ENCODE measurements at regions not wholly inside any gene's neighbourhood (a gene's known extent, or its start where the extent isn't known, plus 50 kb on each side); places are given as distances from the start of the nearest gene placed in this dataset.

DNA sequence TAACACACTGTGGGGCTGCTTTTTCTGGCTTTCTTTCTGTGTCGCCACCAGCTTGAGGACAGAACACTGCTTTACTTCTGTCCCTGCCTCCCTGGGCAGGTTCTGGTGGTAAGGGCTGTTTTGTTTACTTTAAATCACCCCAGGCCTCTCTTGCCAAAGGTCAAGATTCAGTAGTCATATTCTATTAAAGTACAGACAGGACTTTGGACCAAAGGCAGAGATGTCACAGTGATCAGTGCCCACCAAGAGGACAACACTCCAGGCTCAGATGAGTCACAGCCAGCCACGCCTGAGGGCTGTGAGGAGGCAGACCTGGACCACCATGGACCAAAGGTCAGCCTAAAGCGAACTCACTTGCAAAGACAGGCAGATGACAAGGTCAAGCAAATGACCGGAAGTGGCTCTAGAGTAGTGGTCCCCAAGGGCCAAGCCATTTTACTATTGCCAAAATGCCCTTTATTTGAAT, 200.0 kb downstream of the RHOU start:
- peaks cover 0 to 3% (median 0%) of the 10 kb centered on the region in 11 donors for H3K9me3 Mint-ChIP-seq
- Histone ChIP-seq H3K4me1 (ENCODE audit: control insufficient read depth in 2 of 2, insufficient read depth in 2 of 2, low read length in 2 of 2) (peaks cover 3 to 26% of the 10 kb centered on the region in 2 donors), H3K27ac (ENCODE audit: low read depth, low read length) (no peak overlapping the region), H3K9me3 (ENCODE audit: control insufficient read depth in 2 of 3, low read length in 3 of 3) (no peaks in the 10 kb centered on the region), H3K27me3 (ENCODE audit: control insufficient read depth in 2 of 2, insufficient read depth in 2 of 2, low read length in 2 of 2) (no peaks in the 10 kb centered on the region), H3K36me3 (ENCODE audit: control insufficient read depth in 2 of 3, insufficient read depth in 3 of 3, low read length in 3 of 3) (no peaks in the 10 kb centered on the region), H3K4me3 (ENCODE audit: low read length) (no peak overlapping the region)
- H3K36me3 Mint-ChIP-seq, result no peaks in the 10 kb centered on the region
- peaks cover 14 to 46% (median 43%) of the 10 kb centered on the region in 7 donors for H3K4me1 Mint-ChIP-seq
- intact Hi-C loops (cut with micrococcal nuclease), result no loop called here
- ChIA-PET POLR2A (no interaction called here), CTCF (no interaction called here)
- ATAC-seq, result no peak
- DNase-seq, result no peak
- peaks cover 0 to 30% (median 0%) of the 10 kb centered on the region in 5 donors for H3K27me3 Mint-ChIP-seq
- H3K27ac Mint-ChIP-seq, result no peak overlapping the region
- H3K4me3 Mint-ChIP-seq, result no peak overlapping the region

GRCh38 chr1:228935855-228936727, 200.8 kb downstream of the RHOU start:
- intact Hi-C loops (cut with micrococcal nuclease), result no loop called here
- Histone ChIP-seq H3K27ac (ENCODE audit: low read depth, low read length) (no peak overlapping the region), H3K36me3 (ENCODE audit: control insufficient read depth in 2 of 3, insufficient read depth in 3 of 3, low read length in 3 of 3) (no peaks in the 10 kb centered on the region), H3K27me3 (ENCODE audit: control insufficient read depth in 2 of 2, insufficient read depth in 2 of 2, low read length in 2 of 2) (no peaks in the 10 kb centered on the region), H3K9me3 (ENCODE audit: control insufficient read depth in 2 of 3, low read length in 3 of 3) (no peaks in the 10 kb centered on the region), H3K4me1 (ENCODE audit: control insufficient read depth in 2 of 2, insufficient read depth in 2 of 2, low read length in 2 of 2) (peaks cover 3 to 26% of the 10 kb centered on the region in 2 donors), H3K4me3 (ENCODE audit: low read length) (no peak overlapping the region)
- H3K4me3 Mint-ChIP-seq, result peak overlapping the region in 8 of 10 donors; percentile 21 to 71 (median 49)
- POLR2A ChIA-PET, result interaction anchor here (0.7 kb wide), 1 partner anchor 1398 kb away, joined by 5 read pairs; no protein-coding TSS in a partner anchor
- peaks cover 14 to 46% (median 43%) of the 10 kb centered on the region in 7 donors for H3K4me1 Mint-ChIP-seq
- H3K36me3 Mint-ChIP-seq, result no peaks in the 10 kb centered on the region
- no peak for ATAC-seq
- peaks cover 0 to 23% (median 0%) of the 10 kb centered on the region in 5 donors for H3K27me3 Mint-ChIP-seq
- peaks cover 0 to 3% (median 0%) of the 10 kb centered on the region in 11 donors for H3K9me3 Mint-ChIP-seq
- peak overlapping the region in 3 of 9 donors; percentile 7 to 79 (median 66) for H3K27ac Mint-ChIP-seq
- peak in 4 of 9 donors; percentile 9 to 20 (median 16) for DNase-seq
- CTCF ChIA-PET, result no interaction called here

- Histone ChIP-seq H3K27ac (ENCODE audit: low read depth, low read length) (no peak overlapping the region), H3K4me3 (ENCODE audit: low read length) (no peak overlapping the region), H3K9me3 (ENCODE audit: control insufficient read depth in 2 of 3, low read length in 3 of 3) (no peaks in the 10 kb centered on the region), H3K4me1 (ENCODE audit: control insufficient read depth in 2 of 2, insufficient read depth in 2 of 2, low read length in 2 of 2) (peaks cover 3 to 26% of the 10 kb centered on the region in 2 donors), H3K27me3 (ENCODE audit: control insufficient read depth in 2 of 2, insufficient read depth in 2 of 2, low read length in 2 of 2) (no peaks in the 10 kb centered on the region), H3K36me3 (ENCODE audit: control insufficient read depth in 2 of 3, insufficient read depth in 3 of 3, low read length in 3 of 3) (no peaks in the 10 kb centered on the region)
- no peak for DNase-seq
- ChIA-PET CTCF (no interaction called here), POLR2A (interaction anchor here (0.7 kb wide), 1 partner anchor 1397 kb away, joined by 5 read pairs; no protein-coding TSS in a partner anchor)
- no peaks in the 10 kb centered on the region for H3K36me3 Mint-ChIP-seq
- ATAC-seq, result no peak
- H3K4me1 Mint-ChIP-seq, result peaks cover 14 to 46% (median 43%) of the 10 kb centered on the region in 7 donors
- H3K27ac Mint-ChIP-seq, result peak overlapping the region in 2 of 9 donors; percentile 33 to 62
- peaks cover 0 to 15% (median 0%) of the 10 kb centered on the region in 5 donors for H3K27me3 Mint-ChIP-seq
- peak overlapping the region in 3 of 10 donors; percentile 29 to 71 (median 30) for H3K4me3 Mint-ChIP-seq
- H3K9me3 Mint-ChIP-seq, result peaks cover 0 to 3% (median 0%) of the 10 kb centered on the region in 11 donors
- intact Hi-C loops (cut with micrococcal nuclease), result no loop called here
Observed at GRCh38 chr1:228936881-228937280, 201.6 kb downstream of the RHOU start.

GRCh38 chr1:228937351-228937750, 202.1 kb downstream of the RHOU start:
- no peak overlapping the region for H3K27ac ChIP-seq (ENCODE audit: low read depth, low read length)
- H3K9me3 ChIP-seq (ENCODE audit: control insufficient read depth in 2 of 3, low read length in 3 of 3), result no peaks in the 10 kb centered on the region
- Mint-ChIP-seq H3K9me3 (peaks cover 0 to 3% (median 0%) of the 10 kb centered on the region in 11 donors), H3K27me3 (peaks cover 0 to 12% (median 0%) of the 10 kb centered on the region in 5 donors), H3K36me3 (no peaks in the 10 kb centered on the region), H3K4me1 (peaks cover 14 to 46% (median 43%) of the 10 kb centered on the region in 7 donors), H3K4me3 (peak overlapping the region in 5 of 10 donors; percentile 29 to 75 (median 66)), H3K27ac (peak overlapping the region in 5 of 9 donors; percentile 81 to 94 (median 89))
- no peaks in the 10 kb centered on the region for H3K36me3 ChIP-seq (ENCODE audit: control insufficient read depth in 2 of 3, insufficient read depth in 3 of 3, low read length in 3 of 3)
- no peaks in the 10 kb centered on the region for H3K27me3 ChIP-seq (ENCODE audit: control insufficient read depth in 2 of 2, insufficient read depth in 2 of 2, low read length in 2 of 2)
- no peak for ATAC-seq
- POLR2A ChIA-PET, result interaction anchor here (0.7 kb wide), 1 partner anchor 1397 kb away, joined by 5 read pairs; no protein-coding TSS in a partner anchor
- intact Hi-C loops (cut with micrococcal nuclease), result no loop called here
- CTCF ChIA-PET, result no interaction called here
- no peak overlapping the region for H3K4me3 ChIP-seq (ENCODE audit: low read length)
- peaks cover 3 to 26% of the 10 kb centered on the region in 2 donors for H3K4me1 ChIP-seq (ENCODE audit: control insufficient read depth in 2 of 2, insufficient read depth in 2 of 2, low read length in 2 of 2)
- DNase-seq, result no peak

- ChIA-PET POLR2A (interaction anchor here (1.7 kb wide), 1 partner anchor 10 kb away, joined by 4 read pairs; no protein-coding TSS in a partner anchor), CTCF (no interaction called here)
- DNase-seq (peak in 1 of 9 donors; percentile 5), ATAC-seq (peak; percentile 33)
- H3K4me1 ChIP-seq (ENCODE audit: control insufficient read depth in 2 of 2, insufficient read depth in 2 of 2, low read length in 2 of 2), result peaks cover 3 to 26% of the 10 kb centered on the region in 2 donors
- no peaks in the 10 kb centered on the region for H3K9me3 ChIP-seq (ENCODE audit: control insufficient read depth in 2 of 3, low read length in 3 of 3)
- H3K27me3 ChIP-seq (ENCODE audit: control insufficient read depth in 2 of 2, insufficient read depth in 2 of 2, low read length in 2 of 2), result no peaks in the 10 kb centered on the region
- peak overlapping the region; percentile 55 for H3K27ac ChIP-seq (ENCODE audit: low read depth, low read length)
- peak overlapping the region; percentile 41 to 75 (median 68) for H3K4me3 Mint-ChIP-seq
- H3K9me3 Mint-ChIP-seq, result peaks cover 0 to 3% (median 0%) of the 10 kb centered on the region in 11 donors
- H3K36me3 ChIP-seq (ENCODE audit: control insufficient read depth in 2 of 3, insufficient read depth in 3 of 3, low read length in 3 of 3), result no peaks in the 10 kb centered on the region
- H3K4me3 ChIP-seq (ENCODE audit: low read length), result no peak overlapping the region
- peaks cover 14 to 46% (median 43%) of the 10 kb centered on the region in 7 donors for H3K4me1 Mint-ChIP-seq
- no peaks in the 10 kb centered on the region for H3K36me3 Mint-ChIP-seq
- peak overlapping the region in 8 of 9 donors; percentile 81 to 94 (median 90) for H3K27ac Mint-ChIP-seq
- intact Hi-C loops (cut with micrococcal nuclease), result no loop called here
- H3K27me3 Mint-ChIP-seq, result peaks cover 0 to 11% (median 0%) of the 10 kb centered on the region in 5 donors
Observed at GRCh38 chr1:228937851-228938536, 202.7 kb downstream of the RHOU start.

GRCh38 chr1:228938537-228938901, 203.2 kb downstream of the RHOU start:
- Mint-ChIP-seq H3K27ac (peak overlapping the region; percentile 67 to 94 (median 89)), H3K4me3 (peak overlapping the region; percentile 41 to 75 (median 68)), H3K36me3 (no peaks in the 10 kb centered on the region), H3K4me1 (peaks cover 14 to 46% (median 43%) of the 10 kb centered on the region in 7 donors), H3K27me3 (peaks cover 0 to 7% (median 0%) of the 10 kb centered on the region in 5 donors), H3K9me3 (peaks cover 0 to 3% (median 0%) of the 10 kb centered on the region in 11 donors)
- H3K9me3 ChIP-seq (ENCODE audit: control insufficient read depth in 2 of 3, low read length in 3 of 3), result no peaks in the 10 kb centered on the region
- ChIA-PET POLR2A (interaction anchor here (1.7 kb wide), 1 partner anchor 11 kb away, joined by 4 read pairs; no protein-coding TSS in a partner anchor), CTCF (no interaction called here)
- ATAC-seq (peak; percentile 71), DNase-seq (peak in 6 of 9 donors; percentile 31 to 68 (median 55))
- no peak overlapping the region for H3K4me3 ChIP-seq (ENCODE audit: low read length)
- H3K4me1 ChIP-seq (ENCODE audit: control insufficient read depth in 2 of 2, insufficient read depth in 2 of 2, low read length in 2 of 2), result peaks cover 3 to 26% of the 10 kb centered on the region in 2 donors
- peak overlapping the region; percentile 55 for H3K27ac ChIP-seq (ENCODE audit: low read depth, low read length)
- no peaks in the 10 kb centered on the region for H3K36me3 ChIP-seq (ENCODE audit: control insufficient read depth in 2 of 3, insufficient read depth in 3 of 3, low read length in 3 of 3)
- no peaks in the 10 kb centered on the region for H3K27me3 ChIP-seq (ENCODE audit: control insufficient read depth in 2 of 2, insufficient read depth in 2 of 2, low read length in 2 of 2)
- intact Hi-C loops (cut with micrococcal nuclease), result no loop called here

All from naive thymus-derived CD4-positive, alpha-beta T cell (primary cell).